HG03565 (cell line): ENCODE measurements at regions not wholly inside any gene's neighbourhood (a gene's known extent, or its start where the extent isn't known, plus 50 kb on each side); places are given as distances from the start of the nearest gene placed in this dataset.

Experiments used
- ATAC-seq: cut with Tn5 transposase; IDR thresholded peaks from one replicate; pipeline ENCODE4 v1.9.1; 2021; ENCODE audit warnings: mild to moderate bottlenecking, moderate library complexity; ENCODE audit not compliant: unreplicated experiment

DNA sequence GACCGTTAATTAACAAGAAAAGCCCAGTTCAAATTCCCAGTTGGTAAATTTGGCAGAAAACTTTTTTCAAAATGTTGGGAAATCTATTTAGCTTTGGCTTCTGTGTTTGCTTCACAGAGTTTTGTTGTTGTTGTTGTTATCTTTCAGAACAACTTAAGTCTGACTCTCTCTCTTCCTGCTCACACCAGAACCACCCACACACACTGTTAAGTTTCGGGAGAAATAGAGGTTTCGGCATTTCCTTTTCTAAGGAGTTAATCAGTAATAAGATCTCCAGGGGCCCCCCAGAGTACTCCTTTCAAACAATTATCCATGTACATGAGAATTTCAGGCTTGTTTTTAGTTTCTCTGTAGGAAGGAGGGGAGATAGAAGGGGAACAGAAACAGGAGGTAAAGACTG is 106.2 kb upstream of the PTCHD1 start:
- ATAC-seq, result no peak

DNA sequence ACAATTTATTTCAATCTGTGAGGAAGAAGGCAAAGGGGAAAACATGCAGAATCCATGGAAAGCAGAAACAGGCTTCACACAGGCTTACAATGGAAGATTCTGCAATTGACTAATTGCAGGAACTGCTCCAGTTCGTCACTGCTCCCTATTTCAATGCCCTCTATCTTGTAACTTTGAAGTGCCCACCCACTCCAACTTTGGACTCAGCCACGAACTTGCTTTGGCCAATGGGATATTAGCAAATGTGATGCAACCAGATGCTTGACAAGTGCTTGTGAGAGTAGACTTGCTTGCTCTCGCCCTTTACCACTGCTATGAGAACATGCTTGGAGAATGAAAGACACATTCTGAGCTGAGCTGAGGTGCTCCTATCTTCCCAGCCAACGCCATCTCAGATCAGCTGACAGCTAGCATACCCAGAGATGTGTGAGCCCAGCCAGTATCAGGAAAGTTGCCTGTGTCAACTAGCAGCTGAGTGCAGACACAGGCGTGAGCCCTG is 105.7 kb upstream of the PTCHD1 start:
- no peak for ATAC-seq

DNA sequence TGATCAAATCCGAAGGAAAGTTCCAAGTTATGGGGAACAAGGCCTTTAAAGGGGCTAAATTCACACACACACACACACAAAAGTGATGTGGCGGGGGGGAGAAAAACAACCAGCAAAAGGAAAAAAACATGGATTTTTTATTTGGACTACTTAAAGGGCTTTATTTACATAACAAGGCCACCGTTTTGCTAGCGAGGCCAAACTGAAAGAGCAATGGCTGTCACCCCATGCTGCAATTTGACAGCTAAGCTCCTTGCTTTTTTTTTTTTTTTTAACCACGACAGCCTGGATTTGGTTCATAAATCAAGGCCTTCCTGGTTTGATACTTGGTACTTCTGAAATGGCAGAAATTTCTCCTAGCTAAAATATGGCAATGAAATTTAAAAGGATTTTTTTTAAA is 99.6 kb upstream of the PTCHD1 start:
- ATAC-seq, result no peak

DNA sequence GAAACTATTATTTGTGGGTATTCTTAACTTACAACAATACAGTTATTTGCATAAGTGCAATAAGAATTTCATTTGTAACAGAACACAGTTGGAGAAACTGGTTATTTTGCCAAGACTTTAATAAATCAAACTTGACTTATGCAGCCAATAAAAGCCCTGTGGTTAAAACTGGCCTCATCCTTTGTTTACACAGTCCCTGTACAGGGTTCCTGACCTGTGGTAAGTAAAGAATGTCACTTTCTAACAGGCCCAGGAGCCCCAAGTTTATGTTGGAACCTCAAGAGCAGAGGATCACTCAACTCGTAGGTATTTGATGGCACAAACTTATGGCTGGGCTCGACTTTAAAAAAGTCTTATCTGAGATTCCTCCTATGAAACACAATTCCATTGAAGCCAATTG is 88.6 kb upstream of the PTCHD1 start:
- no peak for ATAC-seq

DNA sequence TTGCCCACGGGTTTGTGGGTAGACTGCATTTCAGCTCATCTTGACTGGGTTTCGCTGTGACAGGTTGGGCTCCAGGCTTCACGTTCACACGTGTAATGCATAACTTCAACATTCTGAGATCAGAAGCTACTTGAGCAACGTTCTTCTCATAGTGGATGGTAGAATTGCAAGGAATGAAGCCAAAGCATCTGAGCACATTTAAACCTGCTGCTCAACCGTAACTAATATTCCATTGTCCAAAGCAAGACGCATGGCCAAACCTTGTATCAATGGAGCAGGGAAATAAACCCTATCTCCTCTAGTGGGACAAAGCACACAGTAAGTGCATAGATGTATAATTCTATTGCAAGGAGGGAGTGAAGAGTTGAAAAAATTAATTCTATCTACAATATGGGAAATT is 86.5 kb upstream of the PTCHD1 start:
- ATAC-seq, result no peak

DNA sequence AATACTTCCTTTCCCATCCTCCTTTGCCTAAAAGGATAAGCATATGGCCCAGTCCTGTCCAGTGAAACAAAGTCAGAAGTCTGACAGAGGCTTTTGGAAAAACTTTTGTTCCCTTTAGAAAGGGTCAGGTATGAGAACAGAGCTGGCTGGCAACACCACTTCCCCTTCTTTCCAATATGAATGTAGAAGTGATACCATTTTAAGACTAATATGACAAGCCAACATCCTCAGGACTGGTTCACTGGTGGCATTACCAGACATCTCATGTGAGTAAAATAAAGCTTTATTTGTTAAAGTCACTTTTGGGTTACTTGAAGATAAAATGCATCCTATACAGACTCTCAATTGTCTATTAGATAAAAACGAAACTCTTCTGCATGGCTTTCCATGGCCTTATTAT is 83.6 kb upstream of the PTCHD1 start:
- ATAC-seq, result no peak

DNA sequence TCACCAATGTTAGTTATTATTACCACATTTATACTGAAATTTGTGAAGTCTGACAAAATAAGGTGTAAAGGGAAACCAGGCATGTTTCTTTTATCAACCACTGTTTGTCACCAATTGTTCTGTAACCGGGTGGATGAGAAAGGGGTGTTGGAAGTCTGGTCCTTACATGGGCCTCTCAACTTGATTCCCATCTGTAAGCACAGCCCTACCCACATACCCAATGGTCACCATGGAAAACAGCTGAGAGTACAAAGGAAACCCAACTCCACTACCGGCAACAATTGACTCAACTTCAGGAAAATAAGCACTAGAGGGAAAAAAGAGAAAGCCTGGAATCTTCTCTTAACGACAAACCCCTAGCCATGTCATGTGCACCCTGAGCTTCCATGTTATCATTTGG is 70.8 kb upstream of the PTCHD1 start:
- no peak for ATAC-seq

DNA sequence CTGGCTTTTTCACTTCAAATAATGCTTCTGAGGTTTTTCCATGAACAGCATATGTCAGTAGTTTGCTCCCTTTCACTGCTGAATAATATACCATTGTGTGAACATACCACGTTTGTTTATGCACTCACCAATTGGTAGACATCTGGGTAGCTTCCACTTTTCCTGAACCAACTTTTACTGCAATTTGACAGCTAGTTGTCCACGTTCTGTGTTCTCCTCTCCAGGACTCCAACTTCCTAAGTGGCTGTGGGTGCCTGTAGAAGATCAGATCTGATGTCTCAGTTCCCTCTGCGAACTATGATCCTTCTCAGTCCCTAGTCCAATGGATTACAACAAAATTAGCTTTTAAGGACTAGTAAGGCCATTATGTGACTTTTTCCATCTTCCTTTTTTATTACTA is 64.7 kb upstream of the PTCHD1 start:
- ATAC-seq, result no peak

DNA sequence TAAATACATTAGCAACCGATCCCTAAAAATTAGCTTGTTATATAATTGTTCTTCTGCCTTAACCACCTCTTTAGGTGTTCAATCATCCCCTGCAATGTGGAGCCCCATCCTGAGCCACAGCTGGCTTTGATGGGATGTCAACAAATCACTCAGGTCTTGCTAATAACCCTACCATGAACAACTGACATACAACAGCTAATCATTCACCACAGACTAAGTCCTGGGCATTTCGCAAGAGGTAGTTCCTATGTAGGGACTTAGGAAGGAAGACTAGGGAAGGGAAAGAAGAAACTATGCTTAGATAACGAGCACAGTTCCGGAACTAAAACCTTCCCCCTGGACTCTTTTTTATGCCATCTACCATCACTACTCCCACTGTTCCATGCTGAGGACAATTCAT is 63.6 kb upstream of the PTCHD1 start:
- no peak for ATAC-seq

DNA sequence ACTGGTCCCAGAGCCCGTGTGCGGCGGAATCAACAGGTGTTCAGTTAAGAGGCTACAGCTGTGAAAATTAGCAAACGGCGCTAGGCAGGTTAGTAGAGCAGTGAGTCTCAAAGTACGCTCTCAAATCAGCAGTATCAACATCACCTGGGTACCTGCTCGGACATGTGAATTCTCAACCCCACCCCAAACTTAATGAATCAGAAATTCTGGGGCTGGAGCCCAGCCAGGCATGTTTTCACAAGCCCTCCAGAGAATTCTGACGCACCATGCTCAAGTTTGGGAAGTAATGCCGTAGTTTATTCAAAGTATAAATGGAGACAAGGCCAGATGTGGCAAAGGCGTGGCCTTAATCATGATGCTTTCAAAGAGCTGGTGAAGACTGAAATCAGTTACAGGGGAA is 58.2 kb upstream of the PTCHD1 start:
- ATAC-seq, result no peak
